ENCODE measurements at regions not wholly inside any gene's neighbourhood (a gene's known extent, or its start where the extent isn't known, plus 50 kb on each side); places are given as distances from the start of the nearest gene placed in this dataset.
"Not testable (repeated sequence)": the region's sequence is repeated elsewhere in the genome, so short reads cannot be mapped to it uniquely, and the experiment has no call there.

GRCh38 chr16:24624102-24624501 lies 84.7 kb downstream of the RBBP6 start:
- no peak for DNase-seq (ENCODE audit: low read depth in 4 of 4, low spot score in 3 of 4)

GRCh38 chr16:24626256-24626655 lies 86.9 kb downstream of the RBBP6 start:
- DNase-seq (ENCODE audit: low read depth in 4 of 4, low spot score in 3 of 4): no peak

GRCh38 chr16:24634919-24635318 lies 94.5 kb upstream of the TNRC6A start:
- DNase-seq (ENCODE audit: low read depth in 4 of 4, low spot score in 3 of 4): no peak

GRCh38 chr16:24635900-24636610 lies 93.4 kb upstream of the TNRC6A start:
- DNase-seq (ENCODE audit: low read depth in 4 of 4, low spot score in 3 of 4): peak; percentile 5 to 23 (median 14)

GRCh38 chr16:24639769-24640168 lies 89.7 kb upstream of the TNRC6A start:
- DNase-seq (ENCODE audit: low read depth in 4 of 4, low spot score in 3 of 4): no peak

- DNase-seq (ENCODE audit: low read depth in 4 of 4, low spot score in 3 of 4): no peak
Observed at GRCh38 chr16:24643489-24643888, 86.0 kb upstream of the TNRC6A start.

GRCh38 chr16:24645739-24646645 lies 83.5 kb upstream of the TNRC6A start:
- no peak for DNase-seq (ENCODE audit: low read depth in 4 of 4, low spot score in 3 of 4)

GRCh38 chr16:24646646-24646995 lies 82.8 kb upstream of the TNRC6A start:
- DNase-seq (ENCODE audit: low read depth in 4 of 4, low spot score in 3 of 4): no peak

- no peak for DNase-seq (ENCODE audit: low read depth in 4 of 4, low spot score in 3 of 4)
Observed at GRCh38 chr16:24652209-24652712, 77.2 kb upstream of the TNRC6A start.

GRCh38 chr16:24652803-24653202 lies 76.6 kb upstream of the TNRC6A start:
- DNase-seq (ENCODE audit: low read depth in 4 of 4, low spot score in 3 of 4): no peak

GRCh38 chr16:24653725-24654124 lies 75.7 kb upstream of the TNRC6A start:
- DNase-seq (ENCODE audit: low read depth in 4 of 4, low spot score in 3 of 4): no peak

GRCh38 chr16:24665942-24666341 lies 63.5 kb upstream of the TNRC6A start:
- not testable (repeated sequence) for DNase-seq (ENCODE audit: low read depth in 4 of 4, low spot score in 3 of 4)

GRCh38 chr16:24667244-24667764 lies 62.1 kb upstream of the TNRC6A start:
- DNase-seq (ENCODE audit: low read depth in 4 of 4, low spot score in 3 of 4): no peak

GRCh38 chr16:24668481-24669061 lies 60.9 kb upstream of the TNRC6A start:
- DNase-seq (ENCODE audit: low read depth in 4 of 4, low spot score in 3 of 4): no peak

GRCh38 chr16:24670623-24671454 lies 58.6 kb upstream of the TNRC6A start:
- peak in 3 of 4 donors; percentile 31 to 58 (median 49) for DNase-seq (ENCODE audit: low read depth in 4 of 4, low spot score in 3 of 4)

- no peak for DNase-seq (ENCODE audit: low read depth in 4 of 4, low spot score in 3 of 4)
Observed at GRCh38 chr16:24671455-24671954, 57.9 kb upstream of the TNRC6A start.

GRCh38 chr16:24673155-24673554 lies 56.3 kb upstream of the TNRC6A start:
- no peak for DNase-seq (ENCODE audit: low read depth in 4 of 4, low spot score in 3 of 4)

- DNase-seq (ENCODE audit: low read depth in 4 of 4, low spot score in 3 of 4): no peak
Observed at GRCh38 chr16:24674877-24675276, 54.6 kb upstream of the TNRC6A start.

GRCh38 chr16:24677388-24677787 lies 52.1 kb upstream of the TNRC6A start:
- no peak for DNase-seq (ENCODE audit: low read depth in 4 of 4, low spot score in 3 of 4)

Data from right renal pelvis (tissue), 4 donors.